SK-N-SH treated with all-trans-retinoic acid at 6 μM for 48 hours (cell line): ENCODE measurements at regions not wholly inside any gene's neighbourhood (a gene's known extent, or its start where the extent isn't known, plus 50 kb on each side); places are given as distances from the start of the nearest gene placed in this dataset.

Experiments
- ATAC-seq: fragments of 200-7000 bp; cut with Tn5 transposase; 3 replicates; pipeline ENCODE4 v1.9.1; 2020; ENCODE audit warnings: mild to moderate bottlenecking, moderate library complexity
- ARNTL ChIP-seq: fragments of 450-650 bp; formaldehyde crosslinking; IDR thresholded peaks from 2 replicates; pipeline ENCODE4 v1.5.0; 2020; ENCODE audit warnings: low read depth, mild to moderate bottlenecking, moderate library complexity, borderline replicate concordance
- BACH2 ChIP-seq: fragments of 250-450 bp; sonication (Bioruptor Pico); IDR thresholded peaks from 2 replicates; pipeline ENCODE4 v1.9.0; 2021; ENCODE audit warnings: mild to moderate bottlenecking, borderline replicate concordance
- CREB5 ChIP-seq: fragments of 250-450 bp; sonication (Bioruptor Pico); IDR thresholded peaks from 2 replicates; pipeline ENCODE4 v1.5.1; 2020; ENCODE audit warnings: low read depth, mild to moderate bottlenecking, moderate library complexity
- CSDC2 ChIP-seq: fragments of 250-450 bp; sonication (Bioruptor Pico); IDR thresholded peaks from 2 replicates; pipeline ENCODE4 v1.5.0; 2020; ENCODE audit warnings: mild to moderate bottlenecking, moderate library complexity
- ESRRG ChIP-seq: fragments of 250-450 bp; sonication (Bioruptor Pico); IDR thresholded peaks from 2 replicates; pipeline ENCODE4 v1.6.1; 2021; ENCODE audit warnings: mild to moderate bottlenecking
- GLIS3 ChIP-seq: fragments of 250-450 bp; sonication (Bioruptor Pico); IDR thresholded peaks from 2 replicates; pipeline ENCODE4 v1.5.0; 2020; ENCODE audit warnings: mild to moderate bottlenecking, moderate library complexity
- ISL1 ChIP-seq: fragments of 250-450 bp; sonication (Bioruptor Pico); IDR thresholded peaks from 2 replicates; pipeline ENCODE4 v2.1.2; 2022; ENCODE audit warnings: mild to moderate bottlenecking, moderate library complexity
- OSR1 ChIP-seq: fragments of 250-450 bp; sonication (Bioruptor Pico); IDR thresholded peaks from 2 replicates; pipeline ENCODE4 v1.8.0; 2022; ENCODE audit warnings: moderate library complexity, mild to moderate bottlenecking, inconsistent platforms
- POU6F1 ChIP-seq: fragments of 250-450 bp; sonication (Bioruptor Pico); IDR thresholded peaks from 2 replicates; pipeline ENCODE4 v1.8.0; 2021; ENCODE audit warnings: low read depth, mild to moderate bottlenecking, moderate library complexity, borderline replicate concordance
- PPARA ChIP-seq: fragments of 250-450 bp; sonication (Bioruptor Pico); IDR thresholded peaks from 2 replicates; pipeline ENCODE4 v1.5.0; 2020; ENCODE audit warnings: mild to moderate bottlenecking, borderline replicate concordance
- RARB ChIP-seq: fragments of 250-450 bp; sonication (Bioruptor Pico); IDR thresholded peaks from 2 replicates; pipeline ENCODE4 v1.8.0; 2021; ENCODE audit warnings: mild to moderate bottlenecking, moderate library complexity
- SNAI2 ChIP-seq: fragments of 250-450 bp; sonication (Bioruptor Pico); IDR thresholded peaks from 2 replicates; pipeline ENCODE4 v1.5.0; 2020; ENCODE audit warnings: mild to moderate bottlenecking, moderate library complexity
- TCF4 ChIP-seq: fragments of 250-450 bp; sonication (Bioruptor Pico); IDR thresholded peaks from 2 replicates; pipeline ENCODE4 v1.8.0; 2021; ENCODE audit warnings: mild to moderate bottlenecking, moderate library complexity, borderline replicate concordance
- TOX ChIP-seq: fragments of 250-450 bp; sonication (Bioruptor Pico); IDR thresholded peaks from 2 replicates; pipeline ENCODE4 v1.8.0; 2021; ENCODE audit warnings: mild to moderate bottlenecking, moderate library complexity, borderline replicate concordance
- ZC3H10 ChIP-seq: fragments of 250-450 bp; sonication (Bioruptor Pico); IDR thresholded peaks from 2 replicates; pipeline ENCODE4 v1.5.1; 2021; ENCODE audit warnings: mild to moderate bottlenecking, moderate library complexity
- ZFP3 ChIP-seq: fragments of 250-450 bp; sonication (Bioruptor Pico); IDR thresholded peaks from 2 replicates; pipeline ENCODE4 v1.5.0; 2020; ENCODE audit warnings: mild to moderate bottlenecking, moderate library complexity
- ZFP30 ChIP-seq: fragments of 450-650 bp; formaldehyde crosslinking; IDR thresholded peaks from 2 replicates; pipeline ENCODE4 v1.5.0; 2022; ENCODE audit warnings: mild to moderate bottlenecking, moderate library complexity
- ZNF565 ChIP-seq: fragments of 450-650 bp; formaldehyde crosslinking; conservative IDR thresholded peaks from 2 replicates; pipeline ENCODE4 v1.5.0; 2020; ENCODE audit warnings: low read depth, mild to moderate bottlenecking, moderate library complexity
- ZNF70 ChIP-seq: fragments of 450-650 bp; formaldehyde crosslinking; IDR thresholded peaks from 2 replicates; pipeline ENCODE4 v1.5.0; 2020; ENCODE audit warnings: mild to moderate bottlenecking, moderate library complexity
- ZNF8 ChIP-seq: fragments of 450-650 bp; formaldehyde crosslinking; IDR thresholded peaks from 2 replicates; pipeline ENCODE4 v1.5.0; 2020; ENCODE audit warnings: mild to moderate bottlenecking, moderate library complexity
- TF ChIP-seq, protein P1 (sequence below): fragments of 250-450 bp; sonication (Bioruptor Pico); IDR thresholded peaks from 2 replicates; pipeline ENCODE4 v1.5.0; 2020; ENCODE audit warnings: mild to moderate bottlenecking, moderate library complexity
- TF ChIP-seq, protein P2 (sequence below): fragments of 250-450 bp; sonication (Bioruptor Pico); IDR thresholded peaks from 2 replicates; pipeline ENCODE4 v1.8.0; 2020; ENCODE audit warnings: mild to moderate bottlenecking, moderate library complexity, borderline replicate concordance
- TF ChIP-seq, protein P3 (sequence below): fragments of 250-450 bp; sonication (Bioruptor Pico); IDR thresholded peaks from 2 replicates; pipeline ENCODE4 v1.5.1; 2021; ENCODE audit warnings: mild to moderate bottlenecking, moderate library complexity

- ATAC-seq = no peak
- TF ChIP-seq, protein P1, sequence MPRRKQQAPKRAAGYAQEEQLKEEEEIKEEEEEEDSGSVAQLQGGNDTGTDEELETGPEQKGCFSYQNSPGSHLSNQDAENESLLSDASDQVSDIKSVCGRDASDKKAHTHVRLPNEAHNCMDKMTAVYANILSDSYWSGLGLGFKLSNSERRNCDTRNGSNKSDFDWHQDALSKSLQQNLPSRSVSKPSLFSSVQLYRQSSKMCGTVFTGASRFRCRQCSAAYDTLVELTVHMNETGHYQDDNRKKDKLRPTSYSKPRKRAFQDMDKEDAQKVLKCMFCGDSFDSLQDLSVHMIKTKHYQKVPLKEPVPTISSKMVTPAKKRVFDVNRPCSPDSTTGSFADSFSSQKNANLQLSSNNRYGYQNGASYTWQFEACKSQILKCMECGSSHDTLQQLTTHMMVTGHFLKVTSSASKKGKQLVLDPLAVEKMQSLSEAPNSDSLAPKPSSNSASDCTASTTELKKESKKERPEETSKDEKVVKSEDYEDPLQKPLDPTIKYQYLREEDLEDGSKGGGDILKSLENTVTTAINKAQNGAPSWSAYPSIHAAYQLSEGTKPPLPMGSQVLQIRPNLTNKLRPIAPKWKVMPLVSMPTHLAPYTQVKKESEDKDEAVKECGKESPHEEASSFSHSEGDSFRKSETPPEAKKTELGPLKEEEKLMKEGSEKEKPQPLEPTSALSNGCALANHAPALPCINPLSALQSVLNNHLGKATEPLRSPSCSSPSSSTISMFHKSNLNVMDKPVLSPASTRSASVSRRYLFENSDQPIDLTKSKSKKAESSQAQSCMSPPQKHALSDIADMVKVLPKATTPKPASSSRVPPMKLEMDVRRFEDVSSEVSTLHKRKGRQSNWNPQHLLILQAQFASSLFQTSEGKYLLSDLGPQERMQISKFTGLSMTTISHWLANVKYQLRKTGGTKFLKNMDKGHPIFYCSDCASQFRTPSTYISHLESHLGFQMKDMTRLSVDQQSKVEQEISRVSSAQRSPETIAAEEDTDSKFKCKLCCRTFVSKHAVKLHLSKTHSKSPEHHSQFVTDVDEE (CRISPR knock-in tag) = no peak
- TF ChIP-seq, protein P2, sequence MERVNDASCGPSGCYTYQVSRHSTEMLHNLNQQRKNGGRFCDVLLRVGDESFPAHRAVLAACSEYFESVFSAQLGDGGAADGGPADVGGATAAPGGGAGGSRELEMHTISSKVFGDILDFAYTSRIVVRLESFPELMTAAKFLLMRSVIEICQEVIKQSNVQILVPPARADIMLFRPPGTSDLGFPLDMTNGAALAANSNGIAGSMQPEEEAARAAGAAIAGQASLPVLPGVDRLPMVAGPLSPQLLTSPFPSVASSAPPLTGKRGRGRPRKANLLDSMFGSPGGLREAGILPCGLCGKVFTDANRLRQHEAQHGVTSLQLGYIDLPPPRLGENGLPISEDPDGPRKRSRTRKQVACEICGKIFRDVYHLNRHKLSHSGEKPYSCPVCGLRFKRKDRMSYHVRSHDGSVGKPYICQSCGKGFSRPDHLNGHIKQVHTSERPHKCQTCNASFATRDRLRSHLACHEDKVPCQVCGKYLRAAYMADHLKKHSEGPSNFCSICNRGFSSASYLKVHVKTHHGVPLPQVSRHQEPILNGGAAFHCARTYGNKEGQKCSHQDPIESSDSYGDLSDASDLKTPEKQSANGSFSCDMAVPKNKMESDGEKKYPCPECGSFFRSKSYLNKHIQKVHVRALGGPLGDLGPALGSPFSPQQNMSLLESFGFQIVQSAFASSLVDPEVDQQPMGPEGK (CRISPR knock-in tag) = no peak
- TF ChIP-seq PPARA (CRISPR knock-in tag) (no peak), ZNF8 (no peak), ZFP30 (CRISPR knock-in tag) (no peak), TCF4 (CRISPR knock-in tag) (no peak), ZC3H10 (no peak), ZFP3 (no peak), ESRRG (CRISPR knock-in tag) (no peak), TOX (CRISPR knock-in tag) (no peak), OSR1 (no peak), ARNTL (CRISPR knock-in tag) (no peak), BACH2 (CRISPR knock-in tag) (no peak), SNAI2 (no peak), CSDC2 (CRISPR knock-in tag) (no peak)
- TF ChIP-seq, protein P3, sequence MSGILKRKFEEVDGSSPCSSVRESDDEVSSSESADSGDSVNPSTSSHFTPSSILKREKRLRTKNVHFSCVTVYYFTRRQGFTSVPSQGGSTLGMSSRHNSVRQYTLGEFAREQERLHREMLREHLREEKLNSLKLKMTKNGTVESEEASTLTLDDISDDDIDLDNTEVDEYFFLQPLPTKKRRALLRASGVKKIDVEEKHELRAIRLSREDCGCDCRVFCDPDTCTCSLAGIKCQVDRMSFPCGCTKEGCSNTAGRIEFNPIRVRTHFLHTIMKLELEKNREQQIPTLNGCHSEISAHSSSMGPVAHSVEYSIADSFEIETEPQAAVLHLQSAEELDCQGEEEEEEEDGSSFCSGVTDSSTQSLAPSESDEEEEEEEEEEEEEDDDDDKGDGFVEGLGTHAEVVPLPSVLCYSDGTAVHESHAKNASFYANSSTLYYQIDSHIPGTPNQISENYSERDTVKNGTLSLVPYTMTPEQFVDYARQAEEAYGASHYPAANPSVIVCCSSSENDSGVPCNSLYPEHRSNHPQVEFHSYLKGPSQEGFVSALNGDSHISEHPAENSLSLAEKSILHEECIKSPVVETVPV (CRISPR knock-in tag) = no peak
- TF ChIP-seq, all 23 proteins: peak for 0
Observed at GRCh38 chr5:3509290-3509689, 86.3 kb upstream of the IRX1 start.

DNA sequence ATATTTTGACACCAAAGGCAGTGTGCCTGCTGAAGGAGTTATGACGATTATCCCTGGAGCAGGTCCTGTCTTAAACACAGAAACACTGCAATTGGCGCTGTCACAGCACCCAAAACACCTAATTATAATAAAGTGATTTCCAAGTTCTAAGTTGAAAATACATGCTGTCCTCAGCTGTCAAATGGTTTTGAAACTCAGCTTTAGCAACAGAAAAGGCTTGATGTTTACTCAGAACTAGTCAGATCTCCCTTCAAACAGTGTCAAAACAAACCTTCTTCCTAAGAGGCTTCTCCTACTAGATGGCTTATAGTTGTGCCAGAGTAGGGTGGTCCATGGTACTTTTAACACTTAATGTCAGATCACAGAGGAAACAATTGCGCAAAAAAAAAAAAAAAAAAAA lies 87.2 kb upstream of the IRX1 start:
- no peak for ATAC-seq
- TF ChIP-seq ESRRG (CRISPR knock-in tag) (no peak), CSDC2 (CRISPR knock-in tag) (no peak), OSR1 (no peak), CREB5 (CRISPR knock-in tag) (no peak), POU6F1 (CRISPR knock-in tag) (no peak), GLIS3 (no peak), PPARA (CRISPR knock-in tag) (no peak), ZNF70 (CRISPR knock-in tag) (no peak), ARNTL (CRISPR knock-in tag) (no peak), ZNF565 (CRISPR knock-in tag) (no peak), SNAI2 (no peak), ZFP3 (no peak), ZC3H10 (no peak), ISL1 (CRISPR knock-in tag) (no peak), RARB (no peak), ZNF8 (no peak), TOX (CRISPR knock-in tag) (no peak)
- TF ChIP-seq, protein P3 (CRISPR knock-in tag) = no peak
- TF ChIP-seq, protein P2 (CRISPR knock-in tag) = no peak
- TF ChIP-seq, protein P1 (CRISPR knock-in tag) = no peak
- TF ChIP-seq, all 23 proteins: peak for 0
